K562 (cell line): ENCODE measurements at regions not wholly inside any gene's neighbourhood (a gene's known extent, or its start where the extent isn't known, plus 50 kb on each side); places are given as distances from the start of the nearest gene placed in this dataset.

Experiments
- ATAC-seq: fragments of 200-7000 bp; cut with Tn5 transposase; 3 replicates; pipeline ENCODE4 v1.9.1; 2020; ENCODE audit warnings: moderate library complexity
- BruUV-seq: library from RNA; stranded (reverse); fragments of 400-500 nt; replicated peaks from 2 replicates; lab custom pipeline; 2021; lab: Mats Ljungman, UMichigan
- CTCF ChIA-PET: fragments of 300-600 bp; formaldehyde crosslinking; extraction: SDS; loops from one replicate; lab custom pipeline; 2021; ENCODE audit warnings: low intra/inter-chr PET ratio; lab: Yijun Ruan, JAX
- POLR2A ChIA-PET: fragments of 300-600, 350-650 bp; sonication (Branson Sonifier 250); formaldehyde crosslinking; extraction: SDS; loops from one replicate; lab custom pipeline; 2021; ENCODE audit warnings: antibody characterized with exemption, inconsistent platforms; lab: Yijun Ruan, JAX
- DNase-seq, 4 experiments: peaks; one replicate each; pipeline versions ENCODE4 v3.0.0 to v3.0.0-alpha.2; 2011 to 2018; ENCODE audit warnings: low spot score in 3 of 4, mixed read lengths in 3 of 4; ENCODE audit errors: extremely low read depth in 1 of 4
- FAIRE-seq: peaks from 2 replicates; lab custom pipeline; 2011; peaks lifted over from hg19 to GRCh38; lab: Jason Lieb, UNC
- H2AFZ ChIP-seq: 2 replicates; pipeline ENCODE4 v1.6.0; 2011; ENCODE audit warnings: low read depth, low read length, control low read depth, inconsistent platforms
- H3K27ac ChIP-seq: fragments of 200-600 bp; 3 replicates; pipeline ENCODE4 v1.8.0; 2011; ENCODE audit warnings: low read depth, mild to moderate bottlenecking, control low read depth, inconsistent platforms, low read length, moderate library complexity, mixed read lengths; ENCODE audit errors: extremely low read depth
- H3K27me3 ChIP-seq, 2 experiments: fragments of 300-600 bp in 1 of 2; 2 replicates in 1 of 2; 3 replicates in 1 of 2; pipeline versions ENCODE4 v1.6.0 to v1.8.0; 2011; ENCODE audit warnings: inconsistent platforms in 2 of 2, low read length in 2 of 2, mild to moderate bottlenecking in 1 of 2, mixed read lengths in 1 of 2, moderate library complexity in 1 of 2; ENCODE audit not compliant: control insufficient read depth in 2 of 2, insufficient read depth in 2 of 2
- H3K36me3 ChIP-seq: fragments of 300-600 bp; 3 replicates; pipeline ENCODE4 v1.8.0; 2011; ENCODE audit warnings: mild to moderate bottlenecking, low read length, inconsistent platforms; ENCODE audit not compliant: control insufficient read depth, insufficient read depth
- H3K4me1 ChIP-seq, 2 experiments: fragments of 200-600 bp in 1 of 2; replicated peaks in 1 of 2; 2 replicates in 1 of 2; 3 replicates in 1 of 2; pipeline versions ENCODE4 v1.5.1 to v1.8.0; 2011; ENCODE audit warnings: inconsistent platforms in 2 of 2, low read length in 2 of 2, mild to moderate bottlenecking in 1 of 2, mixed read lengths in 1 of 2, moderate library complexity in 1 of 2; ENCODE audit not compliant: control insufficient read depth in 2 of 2, insufficient read depth in 2 of 2
- H3K4me2 ChIP-seq: 2 replicates; pipeline ENCODE4 v1.6.1; 2011; ENCODE audit warnings: low read length, control low read depth, inconsistent platforms, mixed read lengths; ENCODE audit not compliant: insufficient read depth
- H3K4me3 ChIP-seq: fragments of 200-600 bp; sonication (generic), shearing (Covaris generic); 2 replicates; pipeline ENCODE4 v1.5.1; 2016; ENCODE audit warnings: control low read depth, inconsistent platforms
- H3K79me2 ChIP-seq: fragments of 200-600 bp; 3 replicates; pipeline ENCODE4 v1.8.0; 2011; ENCODE audit warnings: low read length, inconsistent platforms; ENCODE audit not compliant: control insufficient read depth, insufficient read depth
- H3K9ac ChIP-seq, 2 experiments: 2 replicates each; pipeline versions ENCODE4 v1.6.0 to v1.6.1; 2011; ENCODE audit warnings: low read depth in 2 of 2, low read length in 2 of 2, control low read depth in 1 of 2, inconsistent platforms in 1 of 2, mild to moderate bottlenecking in 1 of 2, mixed read lengths in 1 of 2; ENCODE audit not compliant: insufficient read depth in 1 of 2
- H3K9me1 ChIP-seq: one replicate; pipeline ENCODE4 v1.6.0; 2011; ENCODE audit warnings: inconsistent platforms, mild to moderate bottlenecking, low read length, moderate library complexity; ENCODE audit not compliant: control insufficient read depth, insufficient read depth
- H3K9me3 ChIP-seq: replicated peaks from 2 replicates; pipeline ENCODE4 v1.5.1; 2011; ENCODE audit warnings: low read depth, low read length, inconsistent platforms; ENCODE audit not compliant: control insufficient read depth, insufficient read depth
- H4K20me1 ChIP-seq: replicated peaks from 2 replicates; pipeline ENCODE4 v1.6.1; 2011; ENCODE audit warnings: low read length, inconsistent platforms, mixed read lengths; ENCODE audit not compliant: control insufficient read depth, insufficient read depth
- BRF1 ChIP-seq: IDR thresholded peaks from 3 replicates; pipeline ENCODE4 v1.6.1; 2011; ENCODE audit warnings: borderline replicate concordance, mild to moderate bottlenecking; ENCODE audit not compliant: insufficient read length; ENCODE audit errors: extremely low read depth
- MTF1 ChIP-seq: fragments of 250-450 bp; sonication (Bioruptor Pico); IDR thresholded peaks from 2 replicates; pipeline ENCODE4 v1.9.0; 2021; ENCODE audit warnings: moderate library complexity, mild to moderate bottlenecking, inconsistent platforms, borderline replicate concordance
- RBBP5 ChIP-seq: fragments of 200-600 bp; sonication (generic); IDR thresholded peaks from 2 replicates; pipeline ENCODE4 v1.6.1; 2012; ENCODE audit warnings: borderline replicate concordance, mild to moderate bottlenecking, low read length, control low read depth, inconsistent platforms; ENCODE audit not compliant: insufficient read depth, poor library complexity, severe bottlenecking
- SNRNP70 ChIP-seq: fragments of 200-400 bp; formaldehyde crosslinking; optimal IDR thresholded peaks from 2 replicates; pipeline ENCODE3; 2017; ENCODE audit warnings: low read depth, low read length
- SUPT5H ChIP-seq: fragments of 450-650 bp; IDR thresholded peaks from 2 replicates; pipeline ENCODE4 v1.6.1; 2016
- TOE1 ChIP-seq, 2 experiments: fragments of 450-650 bp in 1 of 2; sonication (generic) in 1 of 2; formaldehyde crosslinking in 1 of 2; IDR thresholded peaks; 2 replicates each; pipeline versions ENCODE4 v1.7.1 to v1.8.0; 2016 to 2022; ENCODE audit warnings: borderline replicate concordance in 2 of 2, mild to moderate bottlenecking in 2 of 2, antibody characterized with exemption in 1 of 2, inconsistent platforms in 1 of 2, low read depth in 1 of 2, missing genetic modification reagents in 1 of 2, moderate library complexity in 1 of 2
- U2AF1 ChIP-seq: fragments of 200-400 bp; formaldehyde crosslinking; optimal IDR thresholded peaks from 2 replicates; pipeline ENCODE3; 2017; ENCODE audit warnings: mild to moderate bottlenecking, low read depth, low read length, moderate library complexity
- ZBED1 ChIP-seq: IDR thresholded peaks from 2 replicates; pipeline ENCODE4 v1.6.1; 2014
- ZNF282 ChIP-seq: sonication (generic); formaldehyde crosslinking; IDR thresholded peaks from 2 replicates; pipeline ENCODE4 v1.8.1; 2023; ENCODE audit warnings: missing genetic modification reagents
- ZNF347 ChIP-seq: fragments of 450-650 bp; formaldehyde crosslinking; IDR thresholded peaks from 2 replicates; pipeline ENCODE4 v1.4.0; 2020; ENCODE audit warnings: low read depth, mild to moderate bottlenecking, moderate library complexity
- ZNF354B ChIP-seq: fragments of 250-450 bp; sonication (Bioruptor Pico); IDR thresholded peaks from 2 replicates; pipeline ENCODE4 v1.4.0; 2020
- ZNF41 ChIP-seq: fragments of 250-450 bp; sonication (Bioruptor Pico); conservative IDR thresholded peaks from 2 replicates; pipeline ENCODE4 v1.4.0; 2020; ENCODE audit warnings: mild to moderate bottlenecking
- ZNF707 ChIP-seq: fragments of 250-450 bp; sonication (Bioruptor Pico); conservative IDR thresholded peaks from 2 replicates; pipeline ENCODE4 v1.8.0; 2022; ENCODE audit warnings: inconsistent platforms, mild to moderate bottlenecking, moderate library complexity
- WGBS: fragments of 100-300 bp; shearing (Covaris generic); methylation state at CpG from one replicate; pipeline ENCODE4 v1.1.6; 2016; ENCODE audit warnings: low coverage, mixed read lengths; ENCODE audit not compliant: insufficient coverage; ENCODE audit errors: missing lambda C conversion rate; 5-methylcytosine and 5-hydroxymethylcytosine counted together
- in situ Hi-C: fragments of 300-500 bp; cut with MboI; formaldehyde crosslinking; loops from 4 replicates; pipeline ENCODE4 v1.15.0; 2018; ENCODE audit warnings: inconsistent platforms, mixed read lengths
- intact Hi-C: fragments of 100-400 bp; cut with micrococcal nuclease; formaldehyde crosslinking; loops from 2 replicates; pipeline ENCODE4 v1.14.2; 2022
- TF ChIP-seq, protein P1 (sequence below), 2 experiments: fragments of 450-650 bp in 1 of 2; sonication (generic) in 1 of 2; formaldehyde crosslinking in 1 of 2; IDR thresholded peaks in 1 of 2; conservative IDR thresholded peaks in 1 of 2; 2 replicates each; pipeline versions ENCODE4 v1.6.1 to v1.8.1; 2016 to 2023; ENCODE audit warnings: mild to moderate bottlenecking in 2 of 2, moderate library complexity in 2 of 2, inconsistent platforms in 1 of 2, missing genetic modification reagents in 1 of 2
- TF ChIP-seq, protein P2 (sequence below): fragments of 450-650 bp; IDR thresholded peaks from 2 replicates; pipeline ENCODE4 v1.6.1; 2014; ENCODE audit warnings: low read depth, mild to moderate bottlenecking, moderate library complexity, borderline replicate concordance
- TF ChIP-seq, protein P3 (sequence below): fragments of 250-450 bp; sonication (Bioruptor Pico); IDR thresholded peaks from 2 replicates; pipeline ENCODE4 v1.8.0; 2021; ENCODE audit warnings: moderate library complexity, mild to moderate bottlenecking, inconsistent platforms

DNA sequence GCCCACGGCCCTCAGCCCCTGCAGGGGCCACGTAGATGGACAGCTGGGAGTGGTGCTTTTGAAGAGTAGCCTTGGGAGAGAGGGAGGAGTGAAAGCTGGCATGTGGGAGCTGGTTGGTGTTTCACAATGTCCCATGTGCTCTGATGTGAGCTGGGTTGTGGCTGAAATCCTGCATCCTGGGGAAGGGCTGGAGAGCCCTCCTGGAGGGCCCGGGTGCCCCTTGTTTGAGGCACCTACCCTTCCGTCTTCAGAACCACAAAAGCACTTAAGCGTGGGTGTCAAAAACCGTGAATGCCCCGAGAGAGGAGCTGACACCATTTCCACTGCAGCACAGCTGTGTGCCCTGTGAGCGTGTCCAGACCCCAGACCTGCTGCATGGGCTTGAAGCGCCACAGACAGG lies 199.1 kb upstream of the ZNF618 start:
- no TSS peak for BruUV-seq
- Histone ChIP-seq H3K4me3 (no peak overlapping the region), H3K79me2 (no peaks in the 10 kb centered on the region)
- POLR2A ChIA-PET, result interaction anchor here (0.6 to 1.1 kb wide), 2 partner anchors 30 to 573 kb away, joined by 3 read pairs; no protein-coding TSS in a partner anchor
- no peak for DNase-seq
- TF ChIP-seq ZBED1 (no peak), BRF1 (no peak), ZNF282 (no peak), ZNF41 (CRISPR knock-in tag) (no peak), ZNF347 (no peak), MTF1 (CRISPR knock-in tag) (no peak), SUPT5H (no peak), RBBP5 (no peak), ZNF707 (CRISPR knock-in tag) (no peak), TOE1 (IDR thresholded peaks at IDR 0.05; ENCODE audit: borderline replicate concordance) (no peak), TOE1 (CRISPR knock-in tag; IDR thresholded peaks at IDR 0.05; ENCODE audit: borderline replicate concordance, low read depth) (no peak), SNRNP70 (no peak), ZNF354B (no peak), U2AF1 (no peak)
- TF ChIP-seq, protein P1, sequence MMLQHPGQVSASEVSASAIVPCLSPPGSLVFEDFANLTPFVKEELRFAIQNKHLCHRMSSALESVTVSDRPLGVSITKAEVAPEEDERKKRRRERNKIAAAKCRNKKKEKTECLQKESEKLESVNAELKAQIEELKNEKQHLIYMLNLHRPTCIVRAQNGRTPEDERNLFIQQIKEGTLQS (IDR thresholded peaks at IDR 0.05), result no peak
- TF ChIP-seq, protein P1 (CRISPR knock-in tag; conservative IDR thresholded peaks at IDR 0.05), result no peak
- TF ChIP-seq, protein P2, sequence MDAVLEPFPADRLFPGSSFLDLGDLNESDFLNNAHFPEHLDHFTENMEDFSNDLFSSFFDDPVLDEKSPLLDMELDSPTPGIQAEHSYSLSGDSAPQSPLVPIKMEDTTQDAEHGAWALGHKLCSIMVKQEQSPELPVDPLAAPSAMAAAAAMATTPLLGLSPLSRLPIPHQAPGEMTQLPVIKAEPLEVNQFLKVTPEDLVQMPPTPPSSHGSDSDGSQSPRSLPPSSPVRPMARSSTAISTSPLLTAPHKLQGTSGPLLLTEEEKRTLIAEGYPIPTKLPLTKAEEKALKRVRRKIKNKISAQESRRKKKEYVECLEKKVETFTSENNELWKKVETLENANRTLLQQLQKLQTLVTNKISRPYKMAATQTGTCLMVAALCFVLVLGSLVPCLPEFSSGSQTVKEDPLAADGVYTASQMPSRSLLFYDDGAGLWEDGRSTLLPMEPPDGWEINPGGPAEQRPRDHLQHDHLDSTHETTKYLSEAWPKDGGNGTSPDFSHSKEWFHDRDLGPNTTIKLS, result no peak
- TF ChIP-seq, protein P3, sequence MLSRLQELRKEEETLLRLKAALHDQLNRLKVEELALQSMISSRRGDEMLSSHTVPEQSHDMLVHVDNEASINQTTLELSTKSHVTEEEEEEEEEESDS (CRISPR knock-in tag), result no peak
- TF ChIP-seq, all 486 proteins: peak for 0
- Histone ChIP-seq H3K36me3 (no peaks in the 10 kb centered on the region), H3K4me1 (no peaks in the 10 kb centered on the region; a peak in 2 of 5 replicates), H3K9me3 (no peaks in the 10 kb centered on the region), H3K9ac (no peak overlapping the region), H3K27ac (no peak overlapping the region), H2AFZ (no peak overlapping the region), H3K27me3 (peaks cover 11 to 62% of the 10 kb centered on the region in 2 experiments; a peak in 3 of 5 replicates), H3K9me1 (no peaks in the 10 kb centered on the region), H3K4me2 (no peak overlapping the region), H4K20me1 (no peaks in the 10 kb centered on the region)
- intact Hi-C loops, result no loop called here
- ATAC-seq, result no peak
- in situ Hi-C loops, result no loop called here
- FAIRE-seq, result no peak
- WGBS, result 3% methylated on average over 9 of the region's 9 CpGs
- CTCF ChIA-PET, result no interaction called here
